IMR-90 (cell line): ENCODE measurements at regions not wholly inside any gene's neighbourhood (a gene's known extent, or its start where the extent isn't known, plus 50 kb on each side); places are given as distances from the start of the nearest gene placed in this dataset.

Experiments used
- ATAC-seq: fragments of 200-7000 bp; cut with Tn5 transposase; 2 replicates; pipeline ENCODE4 v1.9.1; 2020; ENCODE audit warnings: low read depth, mild to moderate bottlenecking, moderate library complexity
- BruUV-seq: library from RNA; stranded (reverse); fragments of 400-500 nt; replicated peaks from 2 replicates; lab custom pipeline; 2021; lab: Mats Ljungman, UMichigan
- CTCF ChIA-PET: fragments of 300-600 bp; formaldehyde crosslinking; extraction: SDS; loops from one replicate; lab custom pipeline; 2021; ENCODE audit warnings: antibody characterized with exemption; lab: Yijun Ruan, JAX
- POLR2A ChIA-PET: fragments of 300-600 bp; sonication (Branson Sonifier 250); formaldehyde crosslinking; loops from one replicate; lab custom pipeline; 2022; ENCODE audit warnings: antibody characterized with exemption; ENCODE audit not compliant: unreplicated experiment; lab: Charles Lee
- DNase-seq: peaks from one replicate; pipeline ENCODE4 v3.0.0; 2013
- H2AFZ ChIP-seq: replicated peaks from 2 replicates; pipeline ENCODE3; 2013; ENCODE audit warnings: low read length, mild to moderate bottlenecking; ENCODE audit not compliant: poor library complexity
- H2AK5ac ChIP-seq: 2 replicates; pipeline ENCODE4 v1.6.1; 2013; ENCODE audit warnings: low read depth, low read length, inconsistent platforms
- H2AK9ac ChIP-seq: replicated peaks from 2 replicates; pipeline ENCODE3; 2013; ENCODE audit warnings: mild to moderate bottlenecking, low read depth, low read length, moderate library complexity; ENCODE audit not compliant: poor library complexity
- H2BK120ac ChIP-seq: 2 replicates; pipeline ENCODE4 v1.6.1; 2013; ENCODE audit warnings: low read depth, low read length, inconsistent platforms
- H2BK15ac ChIP-seq: 3 replicates; pipeline ENCODE4 v1.6.1; 2013; ENCODE audit warnings: low read depth, low read length, inconsistent platforms
- H2BK20ac ChIP-seq: 2 replicates; pipeline ENCODE4 v1.6.1; 2013; ENCODE audit warnings: low read depth, mild to moderate bottlenecking, inconsistent platforms, low read length, moderate library complexity
- H2BK5ac ChIP-seq: 2 replicates; pipeline ENCODE4 v1.6.1; 2013; ENCODE audit warnings: mild to moderate bottlenecking, low read depth, low read length, inconsistent platforms; ENCODE audit not compliant: poor library complexity, severe bottlenecking
- H3K14ac ChIP-seq: replicated peaks from 2 replicates; pipeline ENCODE4 v1.6.1; 2013; ENCODE audit warnings: low read depth, low read length, inconsistent platforms
- H3K18ac ChIP-seq: 2 replicates; pipeline ENCODE4 v1.6.1; 2013; ENCODE audit warnings: low read depth, low read length, control low read depth
- H3K23ac ChIP-seq: 2 replicates; pipeline ENCODE4 v1.6.1; 2013; ENCODE audit warnings: low read depth, low read length, inconsistent platforms
- H3K27ac ChIP-seq: 2 replicates; pipeline ENCODE4 v1.5.1; 2013; ENCODE audit warnings: mild to moderate bottlenecking, control low read depth, low read length; ENCODE audit not compliant: insufficient read depth
- H3K27me3 ChIP-seq: 2 replicates; pipeline ENCODE4 v1.6.1; 2013; ENCODE audit warnings: low read length; ENCODE audit not compliant: control insufficient read depth, insufficient read depth
- H3K36me3 ChIP-seq: 2 replicates; pipeline ENCODE4 v1.6.1; 2013; ENCODE audit warnings: low read length, mixed read lengths; ENCODE audit not compliant: control insufficient read depth, insufficient read depth
- H3K4ac ChIP-seq: 2 replicates; pipeline ENCODE4 v1.6.1; 2013; ENCODE audit warnings: low read depth, low read length, inconsistent platforms
- H3K4me1 ChIP-seq: 2 replicates; pipeline ENCODE4 v1.6.1; 2013; ENCODE audit warnings: low read length, mixed read lengths; ENCODE audit not compliant: control insufficient read depth, insufficient read depth
- H3K4me2 ChIP-seq: 2 replicates; pipeline ENCODE4 v1.6.1; 2013; ENCODE audit warnings: low read depth, mild to moderate bottlenecking, control low read depth, low read length, moderate library complexity
- H3K4me3 ChIP-seq: 2 replicates; pipeline ENCODE4 v1.5.1; 2013; ENCODE audit warnings: low read depth, mild to moderate bottlenecking, control low read depth, low read length, moderate library complexity; ENCODE audit not compliant: insufficient read depth
- H3K56ac ChIP-seq: 2 replicates; pipeline ENCODE4 v1.6.1; 2013; ENCODE audit warnings: low read length, inconsistent platforms; ENCODE audit not compliant: insufficient read depth; ENCODE audit errors: extremely low read depth
- H3K79me1 ChIP-seq, 2 experiments: 2 replicates each; pipeline ENCODE4 v1.6.1; 2013; ENCODE audit warnings: low read length in 2 of 2, inconsistent platforms in 1 of 2, low read depth in 1 of 2
- H3K9ac ChIP-seq: 2 replicates; pipeline ENCODE4 v1.6.1; 2013; ENCODE audit warnings: low read depth, low read length, control low read depth
- H3K9me1 ChIP-seq: 2 replicates; pipeline ENCODE4 v1.6.1; 2013; ENCODE audit warnings: low read length, inconsistent platforms; ENCODE audit not compliant: insufficient read depth
- H3K9me3 ChIP-seq: 2 replicates; pipeline ENCODE4 v1.6.1; 2013; ENCODE audit warnings: low read length; ENCODE audit not compliant: control insufficient read depth, insufficient read depth
- H4K20me1 ChIP-seq: 2 replicates; pipeline ENCODE4 v1.6.1; 2013; ENCODE audit warnings: low read length, inconsistent platforms; ENCODE audit not compliant: insufficient read depth
- H4K5ac ChIP-seq: 2 replicates; pipeline ENCODE4 v1.6.1; 2013; ENCODE audit warnings: mild to moderate bottlenecking, low read depth, low read length, control low read depth
- H4K8ac ChIP-seq, 2 experiments: 2 replicates each; pipeline ENCODE4 v1.6.1; 2013; ENCODE audit warnings: low read depth in 2 of 2, low read length in 2 of 2, control low read depth in 1 of 2, inconsistent platforms in 1 of 2
- H4K91ac ChIP-seq: 2 replicates; pipeline ENCODE4 v1.6.1; 2013; ENCODE audit warnings: low read depth, low read length, inconsistent platforms; ENCODE audit not compliant: insufficient read depth
- CHD1 ChIP-seq: IDR thresholded peaks from 2 replicates; pipeline ENCODE4 v1.6.1; 2012; ENCODE audit warnings: low read depth, low read length, improper control_type of control experiment
- CTCF ChIP-seq: conservative IDR thresholded peaks from 2 replicates; pipeline ENCODE4 v1.5.1; 2012; ENCODE audit warnings: mild to moderate bottlenecking, low read depth, low read length, improper control_type of control experiment
- WGBS, 2 experiments: methylation state at CpG; one replicate each; pipeline versions ENCODE4 v1.1.5 to v1.1.7; 2013; ENCODE audit warnings: missing lambda C conversion rate in 2 of 2; ENCODE audit not compliant: insufficient read length in 1 of 2; ENCODE audit errors: extremely low coverage in 2 of 2; 5-methylcytosine and 5-hydroxymethylcytosine counted together
- dilution Hi-C: fragments of 300-500 bp; cut with HindIII; formaldehyde crosslinking; loops from one replicate; pipeline ENCODE4 v1.14.3; 2018; ENCODE audit warnings: low sequenced_read_pairs; ENCODE audit not compliant: unreplicated experiment
- in situ Hi-C: fragments of 300-500 bp; cut with MboI; formaldehyde crosslinking; loops from 3 replicates; pipeline ENCODE4 v1.14.3; 2019; ENCODE audit warnings: low sequenced_read_pairs, inconsistent platforms, mixed read lengths
- intact Hi-C: fragments of 100-400 bp; cut with micrococcal nuclease; formaldehyde crosslinking; loops from 2 replicates; pipeline ENCODE4 v1.10.0; 2022

GRCh38 chr13:60720590-60720989, 323.6 kb downstream of the TDRD3 start:
- Histone ChIP-seq H2BK5ac (no peak overlapping the region), H3K23ac (no peak overlapping the region), H4K91ac (no peak overlapping the region), H3K18ac (no peak overlapping the region), H3K27ac (no peak overlapping the region), H2BK15ac (no peak overlapping the region), H4K20me1 (no peaks in the 10 kb centered on the region), H4K5ac (no peak overlapping the region), H2BK120ac (no peak overlapping the region), H2BK20ac (no peak overlapping the region), H3K9me3 (peaks cover 2% of the 10 kb centered on the region; the same call in 1 of the 2 replicates), H3K56ac (no peak overlapping the region), H3K79me1 (no peaks in the 10 kb centered on the region), H2AK9ac (no peak overlapping the region), H3K36me3 (no peaks in the 10 kb centered on the region), H2AK5ac (no peak overlapping the region), H2AFZ (no peak overlapping the region), H4K8ac (no peak overlapping the region), H3K4me1 (no peaks in the 10 kb centered on the region), H3K9me1 (no peaks in the 10 kb centered on the region), H3K4me2 (no peak overlapping the region), H3K4ac (no peak overlapping the region), H3K14ac (no peak overlapping the region), H3K27me3 (no peaks in the 10 kb centered on the region), H3K9ac (no peak overlapping the region), H3K4me3 (no peak overlapping the region)
- ATAC-seq (no peak), DNase-seq (no peak)
- intact Hi-C loops = no loop called here
- in situ Hi-C loops = no loop called here
- TF ChIP-seq CTCF (no peak), CHD1 (no peak)
- dilution Hi-C loops = no loop called here
- ChIA-PET CTCF (no interaction called here), POLR2A (no interaction called here)
- WGBS, 2 experiments = no CpG with 5 or more reads among the region's 3 CpGs
- BruUV-seq = no TSS peak
